ENCODE measurements at regions not wholly inside any gene's neighbourhood (a gene's known extent, or its start where the extent isn't known, plus 50 kb on each side); places are given as distances from the start of the nearest gene placed in this dataset.

- H3K9me1 ChIP-seq (ENCODE audit: control insufficient read depth, extremely low read depth, insufficient read depth, low read length) = no peaks in the 10 kb centered on the region
- dilution Hi-C loops (cut with MboI; ENCODE audit: extremely low pct_ligation_motif_present, low sequenced_read_pairs) = no loop called here
- H3K4me2 ChIP-seq (ENCODE audit: control insufficient read depth, extremely low read depth, insufficient read depth, low read depth, low read length) = no peak overlapping the region
- H3K4me3 ChIP-seq (ENCODE audit: control insufficient read depth in 2 of 3, extremely low read depth in 1 of 3, insufficient read depth in 2 of 3, low read depth in 1 of 3, low read length in 3 of 3) = no peak overlapping the region
- no peak for DNase-seq (ENCODE audit: low read depth, low spot score)
- H2AFZ ChIP-seq (ENCODE audit: control insufficient read depth, low read length) = no peak overlapping the region
- no peaks in the 10 kb centered on the region for H4K20me1 ChIP-seq (ENCODE audit: control insufficient read depth, extremely low read depth, insufficient read depth, low read length)
- H3K36me3 ChIP-seq (ENCODE audit: control insufficient read depth in 2 of 2, extremely low read depth in 1 of 2, insufficient read depth in 2 of 2, low read length in 2 of 2) = no peaks in the 10 kb centered on the region
- no peak overlapping the region for H3K27ac ChIP-seq (ENCODE audit: control insufficient read depth, insufficient read depth, low read length)
- H3K9me3 ChIP-seq (ENCODE audit: control insufficient read depth, low read depth, low read length) = no peaks in the 10 kb centered on the region
- TF ChIP-seq CTCF (optimal IDR thresholded peaks at IDR 0.05 in 1 of 3, IDR thresholded peaks at IDR 0.05 in 1 of 3, conservative IDR thresholded peaks at IDR 0.05 in 1 of 3; ENCODE audit: extremely low read depth in 1 of 3, insufficient read depth in 2 of 3, low read length in 3 of 3) = no peak
- TF ChIP-seq EZH2 (IDR thresholded peaks at IDR 0.05; ENCODE audit: low read length) = no peak
- no peaks in the 10 kb centered on the region for H3K4me1 ChIP-seq (ENCODE audit: control insufficient read depth, extremely low read depth, insufficient read depth, low read length)
- no peak for FAIRE-seq
- no peaks in the 10 kb centered on the region for H3K27me3 ChIP-seq (ENCODE audit: control insufficient read depth, extremely low read depth, insufficient read depth, low read length)
- H3K9ac ChIP-seq (ENCODE audit: control insufficient read depth, extremely low read depth, insufficient read depth, low read length) = no peak overlapping the region
- no peaks in the 10 kb centered on the region for H3K79me2 ChIP-seq (ENCODE audit: control insufficient read depth, insufficient read depth, low read length)
These were observed 518.1 kb downstream of the KCNJ2 start for GRCh38 chr17:70687421-70687820.

- no peak overlapping the region for H3K27ac ChIP-seq (ENCODE audit: control insufficient read depth, insufficient read depth, low read length)
- dilution Hi-C loops (cut with MboI; ENCODE audit: extremely low pct_ligation_motif_present, low sequenced_read_pairs) = no loop called here
- DNase-seq (ENCODE audit: low read depth, low spot score) (no peak), FAIRE-seq (no peak)
- H4K20me1 ChIP-seq (ENCODE audit: control insufficient read depth, extremely low read depth, insufficient read depth, low read length) = no peaks in the 10 kb centered on the region
- no peaks in the 10 kb centered on the region for H3K9me1 ChIP-seq (ENCODE audit: control insufficient read depth, extremely low read depth, insufficient read depth, low read length)
- H3K4me2 ChIP-seq (ENCODE audit: control insufficient read depth, extremely low read depth, insufficient read depth, low read depth, low read length) = no peak overlapping the region
- no peaks in the 10 kb centered on the region for H3K27me3 ChIP-seq (ENCODE audit: control insufficient read depth, extremely low read depth, insufficient read depth, low read length)
- no peaks in the 10 kb centered on the region for H3K36me3 ChIP-seq (ENCODE audit: control insufficient read depth in 2 of 2, extremely low read depth in 1 of 2, insufficient read depth in 2 of 2, low read length in 2 of 2)
- TF ChIP-seq EZH2 (IDR thresholded peaks at IDR 0.05; ENCODE audit: low read length) (no peak), CTCF (optimal IDR thresholded peaks at IDR 0.05 in 1 of 3, IDR thresholded peaks at IDR 0.05 in 1 of 3, conservative IDR thresholded peaks at IDR 0.05 in 1 of 3; ENCODE audit: extremely low read depth in 1 of 3, insufficient read depth in 2 of 3, low read length in 3 of 3) (no peak)
- no peak overlapping the region for H2AFZ ChIP-seq (ENCODE audit: control insufficient read depth, low read length)
- no peaks in the 10 kb centered on the region for H3K4me1 ChIP-seq (ENCODE audit: control insufficient read depth, extremely low read depth, insufficient read depth, low read length)
- no peak overlapping the region for H3K9ac ChIP-seq (ENCODE audit: control insufficient read depth, extremely low read depth, insufficient read depth, low read length)
- no peak overlapping the region for H3K4me3 ChIP-seq (ENCODE audit: control insufficient read depth in 2 of 3, extremely low read depth in 1 of 3, insufficient read depth in 2 of 3, low read depth in 1 of 3, low read length in 3 of 3)
- no peaks in the 10 kb centered on the region for H3K79me2 ChIP-seq (ENCODE audit: control insufficient read depth, insufficient read depth, low read length)
- no peaks in the 10 kb centered on the region for H3K9me3 ChIP-seq (ENCODE audit: control insufficient read depth, low read depth, low read length)
These were observed 521.8 kb downstream of the KCNJ2 start for GRCh38 chr17:70691150-70691549.

Measured in keratinocyte (primary cell).